HepG2 (cell line): ENCODE measurements at regions not wholly inside any gene's neighbourhood (a gene's known extent, or its start where the extent isn't known, plus 50 kb on each side); places are given as distances from the start of the nearest gene placed in this dataset.

Experiments
- ATAC-seq: fragments of 200-7000 bp; cut with Tn5 transposase; 3 replicates; pipeline ENCODE4 v1.9.1; 2020; ENCODE audit warnings: mild to moderate bottlenecking, moderate library complexity
- BruUV-seq: library from RNA; stranded (reverse); fragments of 400-500 nt; replicated peaks from 2 replicates; lab custom pipeline; 2021; lab: Mats Ljungman, UMichigan
- CTCF ChIA-PET: fragments of 300-600 bp; formaldehyde crosslinking; extraction: SDS; loops from one replicate; lab custom pipeline; 2021; ENCODE audit warnings: low total read pairs, inconsistent platforms, low intra/inter-chr PET ratio; lab: Yijun Ruan, JAX
- POLR2A ChIA-PET: fragments of 350-600 bp; sonication (Branson Sonifier 250); formaldehyde crosslinking; loops from one replicate; lab custom pipeline; 2020; ENCODE audit warnings: antibody characterized with exemption, inconsistent platforms; lab: Yijun Ruan, JAX
- DNase-seq: peaks from one replicate; pipeline ENCODE4 v3.0.0-alpha.2; 2015; ENCODE audit warnings: low spot score
- FAIRE-seq: peaks from 3 replicates; lab custom pipeline; 2011; peaks lifted over from hg19 to GRCh38; lab: Jason Lieb, UNC
- H2AFZ ChIP-seq: one replicate; pipeline ENCODE4 v1.6.1; 2011; ENCODE audit warnings: low read length, inconsistent platforms
- H3K27ac ChIP-seq: fragments of 300-600 bp; 3 replicates; pipeline ENCODE4 v1.8.0; 2011; ENCODE audit warnings: mixed run types, mild to moderate bottlenecking, mixed read lengths, low read length, inconsistent platforms; ENCODE audit not compliant: insufficient read depth; ENCODE audit errors: extremely low read length
- H3K27me3 ChIP-seq, 2 experiments: fragments of 200-600 bp in 1 of 2; 2 replicates in 1 of 2; 3 replicates in 1 of 2; pipeline versions ENCODE4 v1.6.0 to v1.8.0; 2011; ENCODE audit warnings: low read length in 2 of 2, mild to moderate bottlenecking in 2 of 2, moderate library complexity in 2 of 2, inconsistent platforms in 1 of 2; ENCODE audit not compliant: insufficient read depth in 2 of 2, control insufficient read depth in 1 of 2
- H3K36me3 ChIP-seq, 2 experiments: fragments of 200-600 bp in 1 of 2; replicated peaks in 1 of 2; 2 replicates in 1 of 2; 3 replicates in 1 of 2; pipeline versions ENCODE4 v1.5.1 to v1.8.0; 2011; ENCODE audit warnings: low read length in 2 of 2, inconsistent platforms in 1 of 2; ENCODE audit not compliant: insufficient read depth in 2 of 2, control insufficient read depth in 1 of 2
- H3K4me1 ChIP-seq: 2 replicates; pipeline ENCODE4 v1.5.1; 2012; ENCODE audit warnings: low read length, inconsistent platforms; ENCODE audit not compliant: insufficient read depth
- H3K4me2 ChIP-seq: 2 replicates; pipeline ENCODE4 v1.6.0; 2011; ENCODE audit warnings: low read depth, low read length, inconsistent platforms
- H3K4me3 ChIP-seq, 3 experiments: fragments of 200-600 bp in 1 of 3; sonication (generic), shearing (Covaris generic) in 1 of 3; replicated peaks in 1 of 3; 2 replicates each; pipeline ENCODE4 v1.5.1; 2011 to 2016; ENCODE audit warnings: low read length in 3 of 3, inconsistent platforms in 2 of 3, low read depth in 2 of 3, mild to moderate bottlenecking in 2 of 3, control low read depth in 1 of 3, mixed read lengths in 1 of 3; ENCODE audit not compliant: insufficient read depth in 1 of 3
- H3K79me2 ChIP-seq: one replicate; pipeline ENCODE4 v1.6.1; 2011; ENCODE audit warnings: low read length, inconsistent platforms; ENCODE audit not compliant: insufficient read depth
- H3K9ac ChIP-seq: 2 replicates; pipeline ENCODE4 v1.6.0; 2011; ENCODE audit warnings: mild to moderate bottlenecking, low read depth, low read length, inconsistent platforms; ENCODE audit not compliant: insufficient read depth
- H3K9me3 ChIP-seq: 2 replicates; pipeline ENCODE4 v1.5.1; 2012; ENCODE audit warnings: mild to moderate bottlenecking, low read length
- H4K20me1 ChIP-seq: 2 replicates; pipeline ENCODE4 v1.6.0; 2011; ENCODE audit warnings: inconsistent platforms, mild to moderate bottlenecking, low read length, moderate library complexity; ENCODE audit not compliant: insufficient read depth
- GABPB1 ChIP-seq: IDR thresholded peaks from 2 replicates; pipeline ENCODE4 v1.6.1; 2016; ENCODE audit warnings: mild to moderate bottlenecking, missing genetic modification reagents, moderate library complexity, missing compliant biosample characterization
- GFI1 ChIP-seq: sonication (generic); formaldehyde crosslinking; IDR thresholded peaks from 2 replicates; pipeline ENCODE4 v1.5.0; 2020; ENCODE audit warnings: missing genetic modification reagents, mild to moderate bottlenecking, borderline replicate concordance
- JDP2 ChIP-seq: sonication (generic); formaldehyde crosslinking; IDR thresholded peaks from 2 replicates; pipeline ENCODE4 v1.8.1; 2022; ENCODE audit warnings: missing genetic modification reagents, borderline replicate concordance
- WIZ ChIP-seq: sonication (generic); formaldehyde crosslinking; IDR thresholded peaks from 2 replicates; pipeline ENCODE4 v1.5.1; 2020; ENCODE audit warnings: mild to moderate bottlenecking, missing genetic modification reagents
- ZFP37 ChIP-seq: sonication (generic); formaldehyde crosslinking; IDR thresholded peaks from 2 replicates; pipeline ENCODE4 v1.4.0; 2020; ENCODE audit warnings: missing genetic modification reagents, borderline replicate concordance
- ZNF292 ChIP-seq: sonication (generic); formaldehyde crosslinking; IDR thresholded peaks from 2 replicates; pipeline ENCODE4 v1.8.1; 2022; ENCODE audit warnings: mild to moderate bottlenecking, low read depth, missing genetic modification reagents, borderline replicate concordance
- WGBS: methylation state at CpG from one replicate; pipeline ENCODE4 v1.1.6; 2017; ENCODE audit warnings: low lambda C conversion rate; 5-methylcytosine and 5-hydroxymethylcytosine counted together
- in situ Hi-C: cut with HindIII; loops from 2 replicates; pipeline ENCODE4 v1.10.0; 2017; ENCODE audit warnings: low pct_unique_long_range_greater_than_20kb; ENCODE audit not compliant: extremely low pct_ligation_motif_present
- intact Hi-C: fragments of 100-400 bp; cut with micrococcal nuclease; formaldehyde crosslinking; loops from one replicate; pipeline ENCODE4 v1.10.0; 2022; ENCODE audit not compliant: unreplicated experiment
- TF ChIP-seq, protein P1 (sequence below): sonication (generic); formaldehyde crosslinking; IDR thresholded peaks from 2 replicates; pipeline ENCODE4 v1.4.0; 2020; ENCODE audit warnings: missing genetic modification reagents
- TF ChIP-seq, protein P2 (sequence below): sonication (generic); formaldehyde crosslinking; IDR thresholded peaks from 2 replicates; pipeline ENCODE4 v1.5.1; 2020; ENCODE audit warnings: mild to moderate bottlenecking, missing genetic modification reagents
- TF ChIP-seq, protein P3 (sequence below): sonication (generic); formaldehyde crosslinking; IDR thresholded peaks from 2 replicates; pipeline ENCODE4 v1.4.0; 2020; ENCODE audit warnings: missing genetic modification reagents, mild to moderate bottlenecking, borderline replicate concordance

DNA sequence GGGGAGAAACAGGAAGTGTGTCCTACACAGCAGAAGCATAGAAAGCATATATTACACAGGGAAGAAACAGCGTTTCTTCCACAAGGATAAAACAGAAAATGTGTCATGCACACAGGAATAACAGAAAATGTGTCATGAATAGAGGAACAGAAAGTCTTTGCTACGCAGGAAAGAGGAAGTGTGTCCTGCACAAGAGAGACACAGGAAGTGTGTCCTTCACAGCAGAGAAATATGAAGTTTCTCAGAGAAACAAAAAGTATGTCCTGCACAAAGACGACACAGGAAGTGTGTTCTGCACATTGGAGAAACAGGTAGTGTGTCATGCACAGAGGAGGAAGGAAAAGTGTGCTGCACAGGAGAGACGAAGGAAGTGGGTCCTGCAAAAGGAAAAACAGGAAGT, 835.3 kb downstream of the CDY2B start:
- no TSS peak for BruUV-seq
- peak; percentile 32; the same call in 1 of the 2 replicates for TF ChIP-seq GABPB1 (CRISPR knock-in tag)
- no peak for TF ChIP-seq ZNF292 (CRISPR knock-in tag)
- TF ChIP-seq JDP2 (CRISPR knock-in tag) = no peak
- TF ChIP-seq, all 625 proteins: peak for 1
- ChIA-PET CTCF (no interaction called here), POLR2A (no interaction called here)
- no peaks in the 10 kb centered on the region for H3K79me2 ChIP-seq
- WGBS = 5% methylated on average over 4 of the region's 4 CpGs
- H3K9me3 ChIP-seq = peaks cover 55% of the 10 kb centered on the region
- no peak overlapping the region for H3K4me3 ChIP-seq
- intact Hi-C loops = no loop called here
- no peak overlapping the region for H3K27ac ChIP-seq
- FAIRE-seq (no peak), ATAC-seq (no peak), DNase-seq (no peak)
- no peak overlapping the region for H2AFZ ChIP-seq
- no peak overlapping the region for H3K4me2 ChIP-seq
- H3K9ac ChIP-seq = no peak overlapping the region
- in situ Hi-C loops = no loop called here
- no peaks in the 10 kb centered on the region for H3K36me3 ChIP-seq
- no peaks in the 10 kb centered on the region for H3K4me1 ChIP-seq
- no peaks in the 10 kb centered on the region for H4K20me1 ChIP-seq
- no peaks in the 10 kb centered on the region for H3K27me3 ChIP-seq

DNA sequence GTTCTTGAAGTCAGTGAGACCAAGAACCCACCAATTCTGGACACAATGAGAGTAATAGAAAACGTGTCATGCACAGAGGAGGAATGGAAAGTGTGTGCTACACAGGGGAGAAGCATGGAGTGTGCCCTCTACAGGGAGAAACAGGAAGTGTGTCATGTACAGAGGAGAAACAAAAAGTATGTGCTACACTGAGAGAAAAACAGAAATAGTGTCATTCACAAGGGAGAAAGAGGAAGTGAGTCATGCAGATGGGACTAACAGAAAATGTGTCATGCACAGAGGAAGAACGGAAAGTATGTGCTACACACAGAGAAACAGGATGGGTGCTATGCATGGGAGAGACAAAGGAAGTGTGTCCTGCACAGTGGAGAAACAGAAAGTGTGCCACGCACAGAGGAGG, 835.7 kb downstream of the CDY2B start:
- ATAC-seq = no peak
- CTCF ChIA-PET = no interaction called here

More for the DNA sequence above, 835.7 kb downstream of the CDY2B start:
- Histone ChIP-seq H2AFZ (no peak overlapping the region), H4K20me1 (no peaks in the 10 kb centered on the region), H3K9me3 (peaks cover 60% of the 10 kb centered on the region), H3K4me1 (no peaks in the 10 kb centered on the region), H3K27ac (no peak overlapping the region), H3K36me3 (no peaks in the 10 kb centered on the region), H3K9ac (no peak overlapping the region), H3K27me3 (no peaks in the 10 kb centered on the region), H3K4me2 (no peak overlapping the region)
- intact Hi-C loops = no loop called here
- FAIRE-seq (no peak), DNase-seq (no peak)
- no TSS peak for BruUV-seq
- in situ Hi-C loops = no loop called here
- 6% methylated on average over 3 of the region's 3 CpGs for WGBS
- TF ChIP-seq ZFP37 (no peak), WIZ (no peak), GFI1 (CRISPR knock-in tag) (no peak)
- TF ChIP-seq, protein P1, sequence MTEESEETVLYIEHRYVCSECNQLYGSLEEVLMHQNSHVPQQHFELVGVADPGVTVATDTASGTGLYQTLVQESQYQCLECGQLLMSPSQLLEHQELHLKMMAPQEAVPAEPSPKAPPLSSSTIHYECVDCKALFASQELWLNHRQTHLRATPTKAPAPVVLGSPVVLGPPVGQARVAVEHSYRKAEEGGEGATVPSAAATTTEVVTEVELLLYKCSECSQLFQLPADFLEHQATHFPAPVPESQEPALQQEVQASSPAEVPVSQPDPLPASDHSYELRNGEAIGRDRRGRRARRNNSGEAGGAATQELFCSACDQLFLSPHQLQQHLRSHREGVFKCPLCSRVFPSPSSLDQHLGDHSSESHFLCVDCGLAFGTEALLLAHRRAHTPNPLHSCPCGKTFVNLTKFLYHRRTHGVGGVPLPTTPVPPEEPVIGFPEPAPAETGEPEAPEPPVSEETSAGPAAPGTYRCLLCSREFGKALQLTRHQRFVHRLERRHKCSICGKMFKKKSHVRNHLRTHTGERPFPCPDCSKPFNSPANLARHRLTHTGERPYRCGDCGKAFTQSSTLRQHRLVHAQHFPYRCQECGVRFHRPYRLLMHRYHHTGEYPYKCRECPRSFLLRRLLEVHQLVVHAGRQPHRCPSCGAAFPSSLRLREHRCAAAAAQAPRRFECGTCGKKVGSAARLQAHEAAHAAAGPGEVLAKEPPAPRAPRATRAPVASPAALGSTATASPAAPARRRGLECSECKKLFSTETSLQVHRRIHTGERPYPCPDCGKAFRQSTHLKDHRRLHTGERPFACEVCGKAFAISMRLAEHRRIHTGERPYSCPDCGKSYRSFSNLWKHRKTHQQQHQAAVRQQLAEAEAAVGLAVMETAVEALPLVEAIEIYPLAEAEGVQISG (CRISPR knock-in tag) = no peak
- TF ChIP-seq, protein P2, sequence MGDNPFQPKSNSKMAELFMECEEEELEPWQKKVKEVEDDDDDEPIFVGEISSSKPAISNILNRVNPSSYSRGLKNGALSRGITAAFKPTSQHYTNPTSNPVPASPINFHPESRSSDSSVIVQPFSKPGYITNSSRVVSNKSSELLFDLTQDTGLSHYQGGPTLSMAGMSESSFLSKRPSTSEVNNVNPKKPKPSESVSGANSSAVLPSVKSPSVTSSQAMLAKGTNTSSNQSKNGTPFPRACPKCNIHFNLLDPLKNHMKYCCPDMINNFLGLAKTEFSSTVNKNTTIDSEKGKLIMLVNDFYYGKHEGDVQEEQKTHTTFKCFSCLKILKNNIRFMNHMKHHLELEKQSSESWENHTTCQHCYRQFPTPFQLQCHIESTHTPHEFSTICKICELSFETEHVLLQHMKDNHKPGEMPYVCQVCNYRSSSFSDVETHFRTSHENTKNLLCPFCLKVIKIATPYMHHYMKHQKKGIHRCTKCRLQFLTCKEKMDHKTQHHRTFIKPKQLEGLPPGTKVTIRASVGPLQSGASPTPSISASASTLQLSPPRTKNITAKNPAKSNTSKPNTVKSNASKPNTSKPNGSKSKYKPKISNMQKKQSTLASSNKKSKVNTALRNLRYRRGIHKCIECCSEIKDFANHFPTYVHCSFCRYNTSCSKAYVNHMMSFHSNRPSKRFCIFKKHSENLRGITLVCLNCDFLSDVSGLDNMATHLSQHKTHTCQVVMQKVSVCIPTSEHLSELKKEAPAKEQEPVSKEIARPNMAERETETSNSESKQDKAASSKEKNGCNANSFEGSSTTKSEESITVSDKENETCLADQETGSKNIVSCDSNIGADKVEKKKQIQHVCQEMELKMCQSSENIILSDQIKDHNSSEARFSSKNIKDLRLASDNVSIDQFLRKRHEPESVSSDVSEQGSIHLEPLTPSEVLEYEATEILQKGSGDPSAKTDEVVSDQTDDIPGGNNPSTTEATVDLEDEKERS (CRISPR knock-in tag) = no peak
- TF ChIP-seq, protein P3, sequence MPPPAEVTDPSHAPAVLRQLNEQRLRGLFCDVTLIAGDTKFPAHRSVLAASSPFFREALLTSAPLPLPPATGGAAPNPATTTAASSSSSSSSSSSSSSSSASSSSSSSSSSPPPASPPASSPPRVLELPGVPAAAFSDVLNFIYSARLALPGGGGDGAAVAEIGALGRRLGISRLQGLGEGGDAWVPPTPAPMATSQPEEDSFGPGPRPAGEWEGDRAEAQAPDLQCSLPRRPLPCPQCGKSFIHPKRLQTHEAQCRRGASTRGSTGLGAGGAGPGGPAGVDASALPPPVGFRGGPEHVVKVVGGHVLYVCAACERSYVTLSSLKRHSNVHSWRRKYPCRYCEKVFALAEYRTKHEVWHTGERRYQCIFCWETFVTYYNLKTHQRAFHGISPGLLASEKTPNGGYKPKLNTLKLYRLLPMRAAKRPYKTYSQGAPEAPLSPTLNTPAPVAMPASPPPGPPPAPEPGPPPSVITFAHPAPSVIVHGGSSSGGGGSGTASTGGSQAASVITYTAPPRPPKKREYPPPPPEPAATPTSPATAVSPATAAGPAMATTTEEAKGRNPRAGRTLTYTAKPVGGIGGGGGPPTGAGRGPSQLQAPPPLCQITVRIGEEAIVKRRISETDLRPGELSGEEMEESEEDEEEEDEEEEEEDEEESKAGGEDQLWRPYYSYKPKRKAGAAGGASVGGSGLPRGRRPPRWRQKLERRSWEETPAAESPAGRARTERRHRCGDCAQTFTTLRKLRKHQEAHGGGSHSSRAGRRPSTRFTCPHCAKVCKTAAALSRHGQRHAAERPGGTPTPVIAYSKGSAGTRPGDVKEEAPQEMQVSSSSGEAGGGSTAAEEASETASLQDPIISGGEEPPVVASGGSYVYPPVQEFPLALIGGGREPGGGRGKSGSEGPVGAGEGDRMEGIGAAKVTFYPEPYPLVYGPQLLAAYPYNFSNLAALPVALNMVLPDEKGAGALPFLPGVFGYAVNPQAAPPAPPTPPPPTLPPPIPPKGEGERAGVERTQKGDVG = no peak
- TF ChIP-seq, all 625 proteins: peak for 0
- Histone ChIP-seq H3K79me2 (no peaks in the 10 kb centered on the region), H3K4me3 (no peak overlapping the region)
- POLR2A ChIA-PET = no interaction called here
